ENCODE measurements at regions not wholly inside any gene's neighbourhood (a gene's known extent, or its start where the extent isn't known, plus 50 kb on each side); places are given as distances from the start of the nearest gene placed in this dataset.

DNA sequence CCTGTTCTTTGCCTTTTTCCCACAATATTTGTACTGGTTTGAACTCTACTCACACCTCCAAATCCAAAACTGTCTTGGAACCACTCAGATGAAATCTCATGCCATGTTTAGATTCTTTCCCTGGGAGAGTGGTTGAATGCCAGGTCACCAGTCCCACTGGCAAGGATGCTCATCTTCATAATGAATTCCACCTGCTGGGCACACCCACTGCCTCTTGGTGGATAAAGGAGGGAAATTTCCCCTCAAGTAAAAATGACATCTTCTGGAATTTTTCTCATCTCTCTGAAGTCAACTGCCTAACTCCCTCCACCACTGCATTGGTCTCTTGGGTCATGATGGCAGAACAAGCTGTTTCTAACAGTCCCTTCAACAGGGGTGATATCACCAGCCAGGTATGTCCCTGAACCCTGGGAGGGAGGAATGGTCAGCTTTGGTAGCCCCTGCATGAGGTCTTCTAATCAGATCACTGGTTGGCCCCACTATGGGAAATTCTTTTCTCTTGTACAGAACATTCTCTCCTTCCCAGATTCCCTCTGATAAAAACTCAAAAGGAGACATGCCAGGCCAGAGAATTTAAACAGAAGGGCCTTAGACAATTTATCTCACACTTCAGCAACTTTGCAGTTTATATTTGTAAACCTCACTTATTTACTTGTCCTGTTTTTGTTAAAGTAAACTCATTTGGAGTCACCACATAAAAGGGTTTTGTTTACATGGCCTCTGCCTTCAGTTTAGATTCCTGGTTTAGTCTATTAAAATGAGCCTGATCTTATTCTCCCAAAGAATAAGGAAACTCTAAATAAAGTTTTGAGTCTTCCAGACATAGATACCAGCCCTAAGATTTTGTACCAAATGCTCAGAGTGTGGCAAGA, 143.4 kb downstream of the WNT5A start:
- TF ChIP-seq, protein P1, sequence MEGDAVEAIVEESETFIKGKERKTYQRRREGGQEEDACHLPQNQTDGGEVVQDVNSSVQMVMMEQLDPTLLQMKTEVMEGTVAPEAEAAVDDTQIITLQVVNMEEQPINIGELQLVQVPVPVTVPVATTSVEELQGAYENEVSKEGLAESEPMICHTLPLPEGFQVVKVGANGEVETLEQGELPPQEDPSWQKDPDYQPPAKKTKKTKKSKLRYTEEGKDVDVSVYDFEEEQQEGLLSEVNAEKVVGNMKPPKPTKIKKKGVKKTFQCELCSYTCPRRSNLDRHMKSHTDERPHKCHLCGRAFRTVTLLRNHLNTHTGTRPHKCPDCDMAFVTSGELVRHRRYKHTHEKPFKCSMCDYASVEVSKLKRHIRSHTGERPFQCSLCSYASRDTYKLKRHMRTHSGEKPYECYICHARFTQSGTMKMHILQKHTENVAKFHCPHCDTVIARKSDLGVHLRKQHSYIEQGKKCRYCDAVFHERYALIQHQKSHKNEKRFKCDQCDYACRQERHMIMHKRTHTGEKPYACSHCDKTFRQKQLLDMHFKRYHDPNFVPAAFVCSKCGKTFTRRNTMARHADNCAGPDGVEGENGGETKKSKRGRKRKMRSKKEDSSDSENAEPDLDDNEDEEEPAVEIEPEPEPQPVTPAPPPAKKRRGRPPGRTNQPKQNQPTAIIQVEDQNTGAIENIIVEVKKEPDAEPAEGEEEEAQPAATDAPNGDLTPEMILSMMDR (IDR thresholded peaks at IDR 0.05) = no peak
- no peak for TF ChIP-seq POLR2A (IDR thresholded peaks at IDR 0.05)
